Skin epidermis (tissue), 12 donors: ENCODE measurements at regions not wholly inside any gene's neighbourhood (a gene's known extent, or its start where the extent isn't known, plus 50 kb on each side); places are given as distances from the start of the nearest gene placed in this dataset.
A peak's percentile ranks its signal among the peaks of the same experiment; 100 is the strongest.
"Not testable (repeated sequence)": the region's sequence is repeated elsewhere in the genome, so short reads cannot be mapped to it uniquely, and the experiment has no call there.

Source experiments
- H3K27ac ChIP-seq, 21 experiments: fragments of 200-600 bp; sonication (generic) in 11 of 21; one replicate each; pipeline ENCODE4 v1.5.0; 2020; ENCODE audit warnings: mild to moderate bottlenecking in 3 of 21, inconsistent platforms in 2 of 21, moderate library complexity in 2 of 21
- H3K4me3 ChIP-seq, 7 experiments: fragments of 200-600 bp; sonication (generic) in 2 of 7; one replicate each; pipeline ENCODE4 v1.5.0; 2020; ENCODE audit warnings: inconsistent platforms in 2 of 7, mild to moderate bottlenecking in 2 of 7, moderate library complexity in 1 of 7

- H3K27ac ChIP-seq = peak overlapping the region in 1 of 21 experiments; percentile 15
Measured at GRCh38 chr14:71373773-71374172, 466.5 kb downstream of the PCNX1 start.

DNA sequence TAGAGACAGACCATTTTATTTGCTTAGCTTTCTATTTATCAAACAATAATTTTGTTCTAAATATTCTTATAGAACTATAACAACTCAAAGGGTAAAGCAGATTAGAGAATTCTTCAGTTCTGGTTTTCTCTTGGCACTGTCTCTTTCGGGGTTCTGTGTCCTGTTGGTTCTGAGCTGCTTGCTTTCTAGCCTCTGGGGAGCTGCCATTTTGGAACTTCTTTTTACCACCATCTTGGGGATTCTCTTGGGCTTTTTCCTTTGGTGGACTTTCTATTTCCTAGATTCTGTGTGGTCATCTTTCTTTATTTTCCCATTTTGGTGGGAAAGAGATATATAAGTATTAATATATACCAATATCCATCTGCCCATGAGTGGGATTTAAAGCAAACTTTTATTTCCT is 467.7 kb downstream of the PCNX1 start:
- no peak overlapping the region for H3K4me3 ChIP-seq
- H3K27ac ChIP-seq = no peak overlapping the region

More at GRCh38 chr14:71373773-71374172, 466.5 kb downstream of the PCNX1 start:
- no peak overlapping the region for H3K4me3 ChIP-seq

GRCh38 chr14:71377099-71377498 is 469.8 kb downstream of the PCNX1 start:
- Histone ChIP-seq H3K4me3 (no peak overlapping the region), H3K27ac (no peak overlapping the region)

DNA sequence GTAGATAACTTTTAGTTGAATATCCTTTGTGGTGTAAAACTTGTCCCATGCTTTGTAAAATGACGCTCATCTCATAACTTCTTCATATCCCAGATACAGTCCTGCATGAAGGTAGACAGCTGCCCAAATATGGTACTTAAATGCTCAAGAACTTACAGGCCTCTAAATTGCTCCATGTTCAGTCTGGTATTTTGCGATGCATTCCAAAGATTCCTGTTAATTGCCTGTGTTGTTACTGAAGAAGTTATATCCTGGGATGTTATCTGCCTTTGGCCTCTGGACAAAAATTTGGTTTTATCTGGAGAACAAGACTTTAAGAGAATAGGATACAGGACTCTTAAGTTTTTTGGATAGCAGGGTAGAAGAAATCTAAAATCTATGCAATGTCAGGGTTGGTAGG is 473.0 kb downstream of the PCNX1 start:
- H3K4me3 ChIP-seq = no peak overlapping the region
- H3K27ac ChIP-seq = no peak overlapping the region

DNA sequence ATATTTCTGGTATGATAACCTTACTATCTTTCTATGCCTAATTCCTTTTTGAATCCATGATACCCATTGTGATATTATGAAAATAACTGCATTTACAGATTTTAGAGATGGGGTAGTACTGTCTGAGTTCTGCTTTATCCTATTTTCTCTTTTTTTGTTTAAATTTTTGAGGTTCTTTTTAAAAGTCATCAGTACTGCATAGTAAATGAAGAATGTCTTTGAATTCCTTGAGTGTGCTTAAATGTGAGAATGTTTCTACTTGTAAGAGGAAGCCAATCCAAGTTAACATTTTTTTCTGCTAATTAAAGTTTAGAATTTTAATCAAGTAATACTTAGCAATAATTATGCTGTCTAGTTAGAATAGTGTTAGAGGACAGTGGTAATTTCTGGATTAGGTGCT is 474.6 kb downstream of the PCNX1 start:
- H3K27ac ChIP-seq = no peak overlapping the region
- no peak overlapping the region for H3K4me3 ChIP-seq

GRCh38 chr14:71382315-71382714 is 475.1 kb downstream of the PCNX1 start:
- Histone ChIP-seq H3K4me3 (no peak overlapping the region), H3K27ac (no peak overlapping the region)

GRCh38 chr14:71383510-71383909 is 476.3 kb downstream of the PCNX1 start:
- no peak overlapping the region for H3K27ac ChIP-seq
- H3K4me3 ChIP-seq = no peak overlapping the region

GRCh38 chr14:71384007-71384845 is 477.0 kb downstream of the PCNX1 start:
- H3K27ac ChIP-seq = no peak overlapping the region
- no peak overlapping the region for H3K4me3 ChIP-seq

DNA sequence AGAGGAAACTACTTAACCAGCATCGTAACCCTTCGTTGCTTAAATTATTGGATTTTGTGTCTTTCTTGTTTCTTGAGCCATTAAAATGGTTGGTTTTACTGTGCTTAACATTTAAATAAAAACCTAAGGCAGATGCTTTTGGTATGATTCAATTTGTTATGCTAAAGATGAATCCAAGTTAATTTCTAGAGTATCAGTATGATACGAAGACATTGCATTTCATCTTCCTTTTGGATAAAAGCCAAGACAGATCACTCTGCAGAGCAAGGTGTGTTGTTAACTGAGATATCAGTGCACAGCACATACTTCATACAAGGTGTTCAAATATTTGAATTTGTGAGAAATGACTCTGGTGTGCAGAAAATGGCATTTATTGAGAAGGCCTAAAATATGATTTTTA is 480.5 kb downstream of the PCNX1 start:
- H3K4me3 ChIP-seq = no peak overlapping the region
- H3K27ac ChIP-seq = no peak overlapping the region

DNA sequence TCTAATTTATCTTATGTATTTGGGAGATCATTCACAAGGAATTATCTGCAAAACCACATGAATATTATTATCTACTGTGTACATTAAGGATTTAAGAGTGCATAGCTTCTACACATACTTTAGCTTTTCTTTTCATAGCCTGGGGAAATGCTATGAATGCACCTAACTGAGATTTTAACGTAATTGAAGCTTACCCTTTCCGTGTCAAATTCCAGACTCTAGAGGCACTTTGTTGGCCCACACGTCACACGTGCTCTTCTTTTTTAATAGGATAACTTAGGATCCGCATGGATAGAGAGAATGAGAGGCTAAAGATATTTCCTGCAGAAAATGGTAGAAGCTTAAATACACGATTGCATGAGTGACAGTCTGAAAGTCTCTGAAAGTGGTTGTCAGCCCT is 481.1 kb downstream of the PCNX1 start:
- no peak overlapping the region for H3K27ac ChIP-seq
- no peak overlapping the region for H3K4me3 ChIP-seq

DNA sequence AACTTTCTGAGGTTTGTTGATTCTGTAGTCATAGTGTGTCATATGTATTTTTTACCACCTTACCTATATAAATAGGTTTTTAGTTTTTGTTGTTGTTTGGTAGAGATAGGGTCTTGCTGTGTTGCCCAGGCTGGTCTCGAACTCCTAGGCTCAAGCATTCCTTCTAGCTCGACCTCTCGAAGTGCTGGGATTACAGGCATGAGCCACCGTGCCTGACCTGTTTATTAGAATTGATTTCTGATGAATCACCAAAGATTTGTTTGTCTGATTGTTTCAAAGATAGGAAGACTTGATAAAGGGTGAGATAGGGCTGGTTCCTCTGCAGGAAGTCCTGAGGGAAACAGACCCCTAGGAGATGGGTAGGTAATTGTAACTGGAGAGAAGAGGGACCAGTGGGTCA is 481.6 kb downstream of the PCNX1 start:
- Histone ChIP-seq H3K27ac (no peak overlapping the region), H3K4me3 (no peak overlapping the region)

GRCh38 chr14:71394386-71394785 is 487.1 kb downstream of the PCNX1 start:
- H3K27ac ChIP-seq = no peak overlapping the region
- H3K4me3 ChIP-seq = no peak overlapping the region

DNA sequence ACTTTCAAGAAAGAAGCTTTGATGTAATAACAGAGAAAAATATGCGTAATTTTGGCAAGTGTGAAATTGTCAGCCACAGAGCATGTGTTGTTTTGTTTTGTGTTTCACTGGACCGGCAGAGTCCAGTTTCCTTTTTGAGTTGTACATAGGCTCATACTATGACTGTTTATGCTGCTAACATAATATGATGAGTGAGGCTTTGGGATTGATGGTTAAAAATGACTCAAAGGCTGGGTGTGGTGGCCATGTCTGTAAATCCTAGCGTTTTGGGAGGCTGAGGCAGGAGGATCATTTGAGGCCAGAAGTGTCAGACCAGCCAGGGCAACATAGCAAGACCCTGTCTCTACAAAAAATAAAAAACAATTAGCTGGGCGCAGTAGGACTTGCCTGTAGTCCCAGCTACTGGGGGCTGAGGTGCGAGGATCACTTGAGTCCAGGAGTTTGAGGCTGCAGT is 487.9 kb downstream of the PCNX1 start:
- Histone ChIP-seq H3K4me3 (no peak overlapping the region), H3K27ac (no peak overlapping the region)

GRCh38 chr14:71395636-71396035 is 488.4 kb downstream of the PCNX1 start:
- Histone ChIP-seq H3K27ac (no peak overlapping the region), H3K4me3 (no peak overlapping the region)

DNA sequence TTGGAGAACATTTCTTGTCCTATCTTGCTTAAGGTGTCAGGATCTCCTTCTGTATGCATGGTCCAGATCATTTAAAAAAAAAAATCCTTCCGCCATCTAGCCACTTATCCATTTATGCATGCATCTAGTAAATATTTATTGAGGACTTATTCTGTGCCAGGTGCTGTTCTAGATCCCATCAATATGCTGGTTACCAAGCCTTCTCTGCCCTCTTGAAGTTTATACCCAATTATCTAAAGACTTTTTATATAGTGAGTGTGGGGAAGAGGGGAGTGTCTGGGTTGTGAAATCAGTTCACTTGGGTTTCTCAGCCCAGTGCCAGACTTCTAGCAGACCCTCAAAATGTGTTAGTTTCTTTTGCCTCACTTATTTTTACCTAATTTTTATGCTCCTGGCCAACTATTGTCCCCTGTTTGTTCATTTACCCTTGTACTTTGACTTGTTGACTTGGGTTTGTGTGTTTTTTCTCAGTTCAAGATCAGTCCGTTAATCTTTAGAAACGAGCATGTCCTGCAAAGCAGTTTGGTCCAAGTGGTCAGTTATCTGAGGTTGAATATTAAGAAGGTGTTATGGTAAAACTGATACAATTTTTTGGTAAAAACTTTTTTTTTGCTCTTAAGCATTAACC is 488.9 kb downstream of the PCNX1 start:
- no peak overlapping the region for H3K4me3 ChIP-seq
- H3K27ac ChIP-seq = no peak overlapping the region

GRCh38 chr14:71397371-71397770 is 490.1 kb downstream of the PCNX1 start:
- Histone ChIP-seq H3K27ac (no peak overlapping the region), H3K4me3 (no peak overlapping the region)

- Histone ChIP-seq H3K27ac (peak overlapping the region in 6 of 21 experiments; percentile 31 to 59 (median 51)), H3K4me3 (no peak overlapping the region)
Measured at GRCh38 chr14:71398450-71398849, 491.2 kb downstream of the PCNX1 start.

DNA sequence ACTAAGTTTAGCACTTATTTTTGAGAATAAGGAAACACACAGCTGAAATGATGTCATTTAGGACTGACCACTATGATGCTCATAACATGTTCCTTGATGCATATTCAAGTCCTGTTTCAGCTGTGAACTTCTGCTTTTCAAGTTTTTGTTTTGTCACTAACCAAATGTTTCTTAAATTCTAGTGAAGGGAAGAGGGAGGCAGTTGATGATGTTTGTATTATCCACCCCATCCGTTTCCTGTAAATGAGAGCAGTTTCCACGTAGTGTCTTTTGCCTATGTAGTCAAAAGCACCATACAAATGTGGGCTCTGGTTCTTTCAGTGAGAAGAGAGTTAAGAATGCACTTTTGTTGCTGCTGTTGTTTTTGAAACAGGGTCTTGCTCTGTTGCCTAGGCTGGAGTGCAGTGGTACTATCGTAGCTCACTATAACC is 491.8 kb downstream of the PCNX1 start:
- peak overlapping the region in 15 of 21 experiments; percentile 33 to 83 (median 58) for H3K27ac ChIP-seq
- no peak overlapping the region for H3K4me3 ChIP-seq

DNA sequence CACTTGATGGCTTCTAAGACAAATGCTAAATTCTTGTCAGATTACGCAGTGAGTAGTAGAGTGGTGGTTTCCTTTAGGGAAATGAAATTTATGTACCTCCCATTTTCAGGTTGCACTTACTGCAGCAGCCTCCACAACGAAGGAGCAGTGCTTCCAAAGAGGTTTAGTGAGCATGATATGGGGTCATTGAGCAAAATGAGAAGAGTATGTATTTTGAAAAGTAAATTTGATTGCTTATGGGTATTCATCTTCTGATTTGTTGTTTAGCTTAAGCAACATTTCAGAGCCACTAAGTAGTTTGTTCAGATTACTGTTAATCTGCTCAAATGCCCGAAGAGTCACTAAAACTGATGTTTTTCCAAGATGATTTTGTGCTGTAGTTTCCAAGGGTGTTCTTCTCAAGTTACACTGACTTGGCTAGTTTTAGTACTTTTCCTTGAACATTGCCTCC is 493.6 kb downstream of the PCNX1 start:
- Histone ChIP-seq H3K27ac (no peak overlapping the region), H3K4me3 (no peak overlapping the region)

DNA sequence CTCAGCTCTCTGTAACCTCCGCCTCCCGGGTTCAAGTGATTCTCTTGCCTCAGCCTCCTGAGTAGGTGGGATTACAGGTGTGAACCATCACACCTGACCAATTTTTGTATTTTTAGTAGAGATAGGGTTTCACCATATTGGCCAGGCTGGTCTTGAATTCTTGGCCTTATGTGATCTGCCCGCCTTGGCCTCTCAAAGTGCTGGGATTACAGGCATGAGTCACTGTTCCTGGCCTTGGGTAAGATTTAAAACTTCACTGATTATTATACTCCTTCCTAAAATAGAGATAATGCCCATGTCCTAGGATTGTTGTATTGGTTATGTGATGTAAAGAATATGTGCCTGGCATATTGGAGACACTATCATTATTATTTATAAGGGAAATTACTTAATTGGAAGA is 495.2 kb downstream of the PCNX1 start:
- H3K27ac ChIP-seq, H3K4me3 ChIP-seq: not testable (repeated sequence)

DNA sequence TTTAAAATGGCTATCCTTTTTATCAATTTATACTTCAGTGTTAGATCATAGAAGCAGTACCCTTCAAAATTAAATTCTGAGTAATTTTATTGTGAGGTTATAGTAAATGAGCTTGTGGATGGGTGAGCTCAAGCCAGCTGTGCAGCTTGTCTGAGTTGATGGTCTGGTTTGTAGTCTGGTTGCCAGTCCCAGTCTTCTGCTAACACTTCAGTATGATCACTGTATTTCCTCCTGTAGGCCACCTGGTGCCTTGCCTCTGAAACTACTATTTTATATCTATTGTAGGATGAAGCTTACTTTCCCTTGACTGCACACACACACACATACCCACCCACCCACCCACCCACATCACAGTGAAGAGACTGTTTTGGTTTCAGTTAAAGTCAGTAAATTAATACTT is 496.4 kb downstream of the PCNX1 start:
- Histone ChIP-seq H3K27ac (no peak overlapping the region), H3K4me3 (no peak overlapping the region)
